ENCODE measurements at regions not wholly inside any gene's neighbourhood (a gene's known extent, or its start where the extent isn't known, plus 50 kb on each side); places are given as distances from the start of the nearest gene placed in this dataset.

DNA sequence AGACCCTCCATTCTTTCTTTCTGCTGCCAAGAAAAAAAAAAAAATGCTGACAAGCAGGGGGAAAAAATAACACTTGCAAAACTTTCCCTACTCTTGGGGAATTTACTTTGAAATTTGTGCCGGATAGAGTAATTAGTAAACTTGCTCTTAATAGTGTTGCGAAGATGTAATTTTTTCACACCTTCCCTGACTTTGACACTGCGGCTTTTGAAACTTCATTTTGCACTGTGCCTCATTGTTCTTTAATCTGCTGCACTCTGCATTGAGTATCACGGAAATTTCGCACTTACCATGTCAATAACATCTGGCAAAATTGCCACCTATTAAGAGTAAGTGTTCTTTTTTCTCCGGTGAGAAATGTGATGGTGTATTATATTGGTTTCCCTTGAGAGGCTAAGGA, 596.1 kb downstream of the VRK1 start:
- ATAC-seq (no peak), DNase-seq (no peak)
- intact Hi-C loops (cut with DNase I) = no loop called here

- ATAC-seq (no peak), DNase-seq (no peak)
- intact Hi-C loops (cut with DNase I) = no loop called here
Measured at GRCh38 chr14:97395068-97395467, 597.9 kb downstream of the VRK1 start.

GRCh38 chr14:97401714-97402113, 604.5 kb downstream of the VRK1 start:
- intact Hi-C loops (cut with DNase I) = no loop called here
- ATAC-seq (no peak), DNase-seq (no peak)

DNA sequence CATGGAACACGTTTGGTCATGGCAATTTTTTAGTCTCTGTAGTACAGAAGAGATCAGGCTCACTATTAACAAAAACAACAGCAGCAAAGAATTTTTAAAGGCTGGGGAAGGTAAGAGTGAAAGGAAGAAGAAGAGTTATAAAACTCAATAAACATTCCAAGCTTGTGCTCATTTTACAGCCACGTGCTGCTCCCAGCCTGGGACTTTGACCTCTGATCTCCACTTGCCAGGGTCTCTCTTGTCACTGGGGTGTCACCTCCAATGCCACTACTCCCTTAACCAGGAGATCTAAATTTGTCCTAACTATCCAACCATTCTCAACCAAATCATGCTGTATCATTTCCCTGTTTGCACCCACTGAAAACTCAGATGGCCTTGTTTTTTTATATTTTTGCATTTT, 605.1 kb downstream of the VRK1 start:
- DNase-seq (no peak), ATAC-seq (no peak)
- intact Hi-C loops (cut with DNase I) = no loop called here

GRCh38 chr14:97407701-97408407, 610.7 kb downstream of the VRK1 start:
- ATAC-seq (no peak), DNase-seq (no peak)
- intact Hi-C loops (cut with DNase I) = no loop called here

GRCh38 chr14:97408503-97408902, 611.3 kb downstream of the VRK1 start:
- intact Hi-C loops (cut with DNase I) = no loop called here
- DNase-seq (no peak), ATAC-seq (no peak)

DNA sequence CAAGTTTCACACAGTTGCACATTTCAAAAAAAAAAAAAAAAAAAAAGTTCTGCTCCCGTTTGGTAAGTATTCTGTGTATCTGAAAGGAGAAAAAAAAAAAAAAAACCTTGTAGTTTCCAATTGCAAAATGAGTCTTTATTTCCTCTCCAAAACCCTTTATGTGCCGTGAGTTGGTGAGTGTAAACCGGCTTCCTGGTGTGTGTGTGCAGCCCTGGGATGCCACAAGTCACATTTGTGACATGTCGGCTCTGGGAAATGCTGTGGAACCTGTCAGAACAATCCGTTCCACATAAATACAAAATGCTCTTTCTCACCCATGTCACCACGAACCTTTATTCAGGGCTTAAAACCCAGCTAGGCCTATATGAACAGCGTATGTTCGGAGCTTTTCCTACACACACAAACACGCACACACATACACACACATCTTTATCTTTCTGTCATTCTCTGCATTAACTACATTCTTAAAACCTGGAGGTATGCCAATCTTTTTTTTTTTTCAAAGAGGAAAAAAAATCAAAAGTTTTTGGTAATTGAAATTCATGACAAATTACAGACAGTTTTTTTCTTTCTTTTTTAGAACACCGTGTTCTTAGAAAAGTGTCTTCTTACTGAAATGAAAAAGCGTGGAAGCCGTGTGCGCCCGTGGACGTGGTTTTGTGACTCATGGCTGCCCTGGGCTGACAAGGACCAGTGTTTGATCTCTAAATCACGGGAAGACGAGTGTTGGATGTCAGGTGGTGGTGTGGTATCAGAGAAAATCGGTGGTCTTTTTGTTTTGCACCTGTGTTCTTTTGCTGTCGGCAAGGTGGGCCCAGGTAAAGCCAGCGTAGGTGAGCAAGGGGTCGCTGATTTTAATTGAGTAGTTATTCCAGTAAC, 612.0 kb downstream of the VRK1 start:
- ATAC-seq = no peak
- intact Hi-C loops (cut with DNase I) = no loop called here
- no peak for DNase-seq

DNA sequence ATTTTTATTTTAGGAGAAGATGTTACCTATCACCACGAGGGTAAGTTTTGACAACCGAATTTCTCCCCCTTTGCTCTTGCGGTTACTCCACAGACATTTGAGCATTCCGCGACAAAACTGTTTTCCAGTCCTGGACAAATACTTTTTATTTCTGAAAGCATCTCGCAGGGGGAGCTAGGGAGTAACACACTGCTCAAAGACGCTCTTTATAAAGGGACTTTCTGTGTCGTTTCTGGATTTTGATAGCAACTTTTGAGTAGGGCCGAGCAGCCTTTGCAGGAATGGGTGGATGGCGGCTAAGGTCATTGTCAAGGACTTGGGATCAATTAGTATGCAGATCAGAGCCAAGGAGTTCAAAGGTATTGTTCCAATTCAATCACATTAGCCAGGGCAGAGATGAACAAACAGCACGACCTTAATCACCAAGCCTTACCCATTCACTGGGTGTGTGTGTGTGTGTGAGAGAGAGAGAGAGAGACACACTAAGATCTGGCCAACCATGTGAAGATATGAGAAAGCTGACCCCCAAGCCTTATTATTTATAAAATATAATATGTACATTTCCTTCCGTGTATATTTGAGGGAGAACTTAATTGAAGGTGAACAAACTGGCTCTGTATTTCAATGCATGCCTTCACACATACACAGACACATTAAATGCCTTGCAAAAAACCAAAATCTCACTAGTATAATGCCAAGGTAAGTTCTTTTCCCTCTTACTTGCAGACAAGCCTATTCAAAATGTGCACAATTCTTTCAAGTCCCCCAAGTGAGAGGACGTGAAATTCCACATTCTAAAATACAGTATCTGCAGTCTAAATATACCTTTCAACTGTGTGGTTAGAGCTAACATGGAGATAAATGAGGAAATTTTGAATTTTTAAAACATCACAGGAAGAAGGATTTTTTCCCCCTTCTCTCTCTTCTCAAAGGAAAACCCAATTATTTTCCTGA, 613.8 kb downstream of the VRK1 start:
- DNase-seq (no peak), ATAC-seq (no peak)
- intact Hi-C loops (cut with DNase I) = no loop called here

DNA sequence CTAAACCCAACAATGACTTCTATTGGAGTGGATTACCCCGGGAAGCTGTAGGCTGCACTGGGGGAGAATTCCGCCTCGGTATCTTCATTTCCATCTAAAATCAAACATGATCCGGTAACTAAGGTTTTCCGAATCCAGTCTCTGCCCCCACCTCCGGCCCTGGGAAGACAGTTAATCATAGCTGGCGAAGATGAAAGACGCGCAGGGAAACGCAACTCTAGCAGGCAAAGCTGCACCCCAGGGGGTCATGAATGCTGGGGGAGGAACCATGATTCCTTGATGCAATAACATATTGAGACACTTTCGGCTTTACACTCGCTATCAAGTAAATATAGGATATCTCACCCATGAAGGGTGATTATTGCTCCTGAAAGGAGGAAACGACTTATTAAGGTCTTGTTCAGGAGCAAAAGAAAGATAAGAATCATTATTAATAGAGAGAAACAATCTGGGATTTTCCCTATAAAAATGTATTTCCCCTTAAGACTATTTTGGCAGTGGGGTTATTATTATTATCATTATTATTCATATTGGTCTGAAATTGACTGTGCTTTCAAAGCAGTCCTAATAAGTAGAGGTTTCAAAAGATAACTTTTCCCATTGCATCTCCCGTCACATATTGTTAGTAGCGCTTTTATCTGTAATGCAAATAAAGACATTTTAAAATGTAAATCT, 614.9 kb downstream of the VRK1 start:
- no peak for ATAC-seq
- intact Hi-C loops (cut with DNase I) = no loop called here
- no peak for DNase-seq

- intact Hi-C loops (cut with DNase I) = no loop called here
- no peak for ATAC-seq
- DNase-seq = no peak
Measured at GRCh38 chr14:97413022-97413539, 615.9 kb downstream of the VRK1 start.

DNA sequence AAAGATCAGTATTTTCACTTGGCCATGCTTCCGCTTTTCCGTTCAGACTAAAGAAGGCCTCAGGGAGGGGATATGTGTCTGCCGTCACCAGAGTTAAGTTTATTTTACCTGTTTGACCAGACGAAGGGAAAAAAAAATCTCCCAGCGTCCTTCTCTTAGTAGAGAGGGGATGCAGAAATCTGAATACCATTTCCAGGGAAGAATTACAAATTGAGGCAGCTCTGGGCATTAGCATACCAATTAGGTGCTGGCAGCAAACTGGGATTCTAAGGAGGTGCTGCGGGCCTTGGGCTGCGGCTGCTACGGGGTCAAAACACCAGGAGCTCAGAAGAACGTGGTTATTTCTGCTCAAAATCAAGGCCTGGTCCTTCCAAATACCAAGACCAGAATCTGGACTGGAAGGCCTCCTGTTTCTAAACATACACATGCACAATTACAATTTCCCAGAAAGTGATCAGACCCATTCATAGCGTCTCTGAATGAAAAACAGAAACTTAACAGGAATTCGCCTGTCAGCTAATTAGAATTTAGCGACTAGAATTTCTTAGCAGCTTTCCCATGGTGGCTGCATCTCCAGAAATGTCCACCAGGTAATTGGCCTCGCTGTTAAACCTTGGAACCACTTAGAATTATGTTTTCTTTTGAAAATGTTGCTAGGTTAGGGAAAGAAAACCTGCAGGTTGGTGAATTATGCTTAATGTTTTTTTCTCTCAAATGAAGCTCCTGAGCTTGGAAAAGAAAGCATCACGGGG, 617.0 kb downstream of the VRK1 start:
- intact Hi-C loops (cut with DNase I) = no loop called here
- DNase-seq (no peak), ATAC-seq (no peak)

DNA sequence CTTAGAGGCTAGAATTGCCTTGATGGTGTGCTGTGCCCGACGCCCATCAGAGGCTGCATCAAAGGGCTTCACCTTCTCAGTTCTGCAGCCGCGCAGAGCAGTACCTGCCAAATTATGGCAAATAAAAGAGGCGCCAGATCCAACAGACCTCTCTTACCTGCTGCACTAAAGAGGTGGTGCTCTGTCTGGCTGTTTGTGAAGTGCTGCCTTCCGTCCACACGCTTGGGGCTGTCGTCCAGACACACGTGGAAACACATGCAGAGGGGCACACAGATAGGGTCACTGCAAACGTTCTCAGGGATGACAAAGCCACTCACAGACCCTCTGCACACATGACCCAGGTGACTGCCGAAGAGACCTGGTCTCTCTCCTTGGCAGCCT, 617.5 kb downstream of the VRK1 start:
- intact Hi-C loops (cut with DNase I) = no loop called here
- ATAC-seq = no peak

DNA sequence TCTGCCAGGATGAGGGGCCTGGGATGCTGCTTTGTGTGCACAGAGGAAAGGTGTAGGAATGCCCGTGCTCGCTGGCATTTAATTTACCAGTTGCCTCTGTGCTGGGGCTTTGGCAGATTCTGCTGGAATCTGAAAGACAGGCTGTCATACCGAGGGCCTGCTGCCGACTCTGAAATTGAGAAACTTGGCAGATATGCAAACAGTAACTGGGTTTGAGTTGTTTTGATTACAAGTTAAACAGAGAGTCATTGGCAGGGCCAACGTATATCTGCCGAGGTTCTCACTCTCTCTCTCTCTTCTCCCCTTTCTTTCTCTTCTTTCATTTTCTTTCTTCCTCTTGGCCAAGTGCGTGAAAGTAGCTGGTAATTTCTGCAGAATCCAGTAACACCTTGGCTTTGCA, 618.7 kb downstream of the VRK1 start:
- ATAC-seq (no peak), DNase-seq (no peak)
- intact Hi-C loops (cut with DNase I) = no loop called here

More for the DNA sequence above, 617.5 kb downstream of the VRK1 start:
- DNase-seq = no peak

- intact Hi-C loops (cut with DNase I) = no loop called here
- no peak for ATAC-seq
- DNase-seq = no peak
Measured at GRCh38 chr14:97416550-97416949, 619.4 kb downstream of the VRK1 start.

DNA sequence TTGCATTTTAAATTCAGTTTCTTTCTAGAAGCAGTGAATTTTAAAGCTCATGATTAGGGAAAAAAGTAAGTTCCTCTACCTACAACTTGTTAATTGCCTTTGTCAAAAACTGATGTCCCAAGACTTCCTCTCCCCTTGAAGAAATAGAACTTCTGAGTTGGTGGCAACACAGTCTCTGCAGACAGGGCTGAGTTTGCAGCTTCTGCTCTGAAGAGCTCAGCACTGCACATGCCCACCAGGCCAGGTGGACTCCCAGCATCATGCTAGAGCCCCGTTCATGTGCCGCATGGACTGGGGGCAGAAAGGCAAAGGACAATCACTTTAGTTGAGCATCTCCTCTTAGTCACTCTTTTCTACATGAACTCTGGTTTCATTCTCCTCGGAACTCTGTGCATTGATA, 620.1 kb downstream of the VRK1 start:
- DNase-seq = no peak
- intact Hi-C loops (cut with DNase I) = no loop called here
- no peak for ATAC-seq

GRCh38 chr14:97420211-97420610, 623.0 kb downstream of the VRK1 start:
- DNase-seq = no peak
- intact Hi-C loops (cut with DNase I) = no loop called here

DNA sequence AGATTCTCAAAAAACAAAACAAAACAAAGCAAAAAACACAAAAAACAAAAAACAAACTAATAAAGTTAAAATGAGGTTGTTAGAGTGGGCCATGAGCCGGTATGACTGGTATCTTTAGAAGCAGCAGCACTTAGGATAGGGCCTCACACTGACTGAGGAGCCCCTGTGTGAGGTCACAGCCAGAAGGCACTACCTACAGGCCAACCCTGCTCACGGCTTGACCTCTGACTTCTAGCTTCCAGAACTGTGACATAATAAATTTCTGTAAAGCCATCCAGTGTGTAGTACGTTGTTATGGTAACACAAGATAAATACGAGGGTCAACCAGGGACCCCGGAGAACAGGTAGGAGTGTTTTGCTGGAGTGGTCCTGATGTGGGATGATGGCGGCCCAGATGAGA, 629.6 kb downstream of the VRK1 start:
- intact Hi-C loops (cut with DNase I) = no loop called here
- no peak for ATAC-seq
- DNase-seq = no peak

More at GRCh38 chr14:97420211-97420610, 623.0 kb downstream of the VRK1 start:
- ATAC-seq = no peak

DNA sequence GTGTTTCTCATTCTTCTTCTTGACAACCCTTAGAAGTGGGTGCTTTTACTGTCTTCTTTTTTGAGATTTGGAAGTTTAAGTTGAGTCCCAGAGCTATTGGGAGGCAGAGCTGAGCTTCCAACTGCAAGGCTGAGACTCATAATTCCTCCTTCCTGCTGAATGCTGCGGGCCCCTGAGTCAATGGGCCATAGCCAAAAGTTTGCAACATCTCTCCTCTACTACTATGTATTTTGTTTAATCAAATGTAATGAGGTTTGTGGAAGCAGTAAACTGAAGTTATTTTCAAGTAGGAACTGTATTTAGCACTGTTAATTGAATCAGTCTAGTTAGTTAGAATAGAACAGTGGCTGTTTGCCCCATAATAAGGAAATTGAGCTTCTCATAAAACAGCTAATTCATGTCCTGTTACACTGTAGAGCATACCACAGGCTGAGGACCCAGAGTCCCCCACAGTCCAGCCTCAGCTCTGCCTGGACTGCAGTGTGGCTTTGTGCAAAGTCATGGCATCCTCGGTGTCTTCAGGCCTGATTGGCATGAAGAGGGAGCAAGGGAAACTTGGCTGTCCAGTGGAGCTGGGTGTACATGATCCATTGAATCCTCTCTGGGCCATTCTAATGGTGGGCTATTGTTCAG, 631.7 kb downstream of the VRK1 start:
- ATAC-seq = no peak
- no peak for DNase-seq
- intact Hi-C loops (cut with DNase I) = no loop called here

Measured in left cardiac atrium (tissue), 4 donors.